GM19452 (cell line): ENCODE measurements at regions not wholly inside any gene's neighbourhood (a gene's known extent, or its start where the extent isn't known, plus 50 kb on each side); places are given as distances from the start of the nearest gene placed in this dataset.

ENCODE experiments used
- ATAC-seq: cut with Tn5 transposase; IDR thresholded peaks from one replicate; pipeline ENCODE4 v1.9.1; 2021; ENCODE audit not compliant: unreplicated experiment

DNA sequence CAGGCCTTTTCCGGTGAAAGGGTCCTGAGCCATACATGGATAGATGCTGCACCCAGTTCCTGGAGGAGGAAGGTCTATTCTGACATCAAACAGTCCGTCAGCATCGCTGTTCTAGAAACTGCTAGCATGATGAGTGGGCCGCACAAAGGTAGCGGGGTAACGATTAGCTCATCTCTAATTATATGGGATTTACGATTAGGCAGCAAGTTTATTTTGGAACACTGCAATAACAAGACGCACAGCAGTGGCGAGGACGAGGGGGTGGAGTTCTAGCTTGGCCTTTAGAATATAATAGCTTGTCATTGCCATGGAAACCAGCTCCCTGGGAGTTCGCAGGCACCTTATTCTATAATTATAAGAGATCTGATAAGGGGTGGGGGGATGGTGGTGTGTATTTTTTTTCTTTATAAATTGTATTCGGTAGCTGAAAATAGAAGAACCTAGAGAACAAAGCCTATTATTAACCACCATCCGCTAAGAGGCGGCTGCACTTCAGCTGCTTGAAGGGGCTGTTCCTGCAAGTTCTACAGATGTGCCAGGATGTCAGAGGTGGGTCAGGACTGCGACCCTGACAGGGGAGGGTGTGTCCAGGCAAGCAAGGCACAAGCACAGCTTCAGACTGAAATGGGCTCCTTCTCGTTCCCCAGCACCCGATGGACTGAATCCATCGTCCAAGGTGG, 311.0 kb downstream of the AGTPBP1 start:
- ATAC-seq = no peak

DNA sequence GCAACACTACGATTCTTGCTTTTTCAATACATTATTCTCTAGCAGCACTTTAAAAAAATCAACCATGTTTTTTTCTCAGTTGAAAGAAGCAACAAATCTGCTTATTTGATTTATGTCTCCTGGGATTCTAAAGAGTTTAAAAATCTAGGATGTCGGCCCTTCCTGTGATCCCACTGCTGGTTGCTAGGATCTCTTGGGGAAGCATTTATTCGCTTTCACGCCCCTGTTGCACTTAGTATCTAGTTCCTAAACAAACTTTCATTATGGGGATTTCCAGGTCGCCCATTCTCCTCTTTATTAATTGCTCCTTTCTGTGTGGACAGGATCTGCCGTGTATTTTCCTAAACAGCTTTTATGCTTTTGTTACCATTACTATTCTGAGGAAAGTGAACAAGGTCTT, 313.5 kb downstream of the AGTPBP1 start:
- no peak for ATAC-seq

DNA sequence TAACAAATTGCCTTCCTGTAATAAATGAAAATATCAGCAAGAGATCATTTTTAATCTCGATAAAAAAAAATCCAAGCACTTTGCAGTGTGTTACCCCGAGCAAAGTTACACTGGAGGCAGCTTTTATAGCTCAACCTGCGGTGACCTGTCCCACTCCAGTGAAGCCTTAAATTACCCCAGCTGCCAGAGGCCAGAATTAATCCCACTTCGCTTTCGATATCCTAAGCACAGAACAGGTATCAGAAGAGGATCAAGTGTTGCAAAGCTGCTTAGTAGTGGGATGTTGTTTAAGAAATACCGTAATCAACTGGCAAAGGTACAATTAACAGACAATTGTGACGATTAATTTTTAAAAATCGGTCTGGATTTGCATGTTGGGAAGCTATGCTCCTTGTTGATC, 314.0 kb downstream of the AGTPBP1 start:
- ATAC-seq = no peak

DNA sequence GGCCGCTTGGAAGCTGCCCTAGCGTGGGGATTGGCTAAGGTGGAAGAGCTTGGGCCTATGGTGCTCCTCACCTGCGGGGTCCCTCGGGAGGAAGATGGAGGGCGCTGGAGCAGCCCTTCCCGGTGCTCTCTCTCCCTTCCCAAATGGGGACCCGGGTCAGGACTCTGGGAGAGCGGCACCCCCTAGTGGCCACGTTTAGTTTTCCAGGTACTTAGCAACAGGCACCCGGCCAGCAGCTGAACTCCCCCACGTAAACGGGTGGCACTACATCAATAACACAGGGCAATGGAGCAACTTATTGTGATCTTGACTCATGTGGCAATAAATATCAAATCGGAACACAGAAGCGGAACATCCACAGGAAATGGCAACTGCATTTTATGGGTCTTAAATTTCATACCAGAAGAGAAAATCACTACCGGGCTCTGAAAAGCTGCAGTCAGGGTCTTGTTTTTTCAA, 316.6 kb downstream of the AGTPBP1 start:
- ATAC-seq = no peak

DNA sequence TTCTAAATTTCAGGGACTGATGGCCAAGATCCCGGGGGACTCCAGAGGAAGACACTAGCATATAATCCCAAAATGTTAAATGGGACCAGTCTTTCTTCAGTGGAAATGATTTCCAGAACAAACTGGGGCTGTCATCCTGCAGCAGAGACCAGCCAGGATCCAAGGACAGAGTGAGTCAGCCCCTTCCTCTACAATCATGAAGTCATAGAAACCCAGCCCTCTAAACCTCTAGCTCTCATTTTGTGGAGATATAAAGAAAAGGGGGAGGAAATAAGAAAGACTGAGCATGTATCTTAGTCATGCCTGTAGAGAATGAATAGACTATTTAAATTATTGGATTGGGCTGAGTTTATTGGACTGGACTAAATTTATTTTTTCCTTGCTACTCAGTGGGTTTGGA, 318.3 kb downstream of the AGTPBP1 start:
- no peak for ATAC-seq

DNA sequence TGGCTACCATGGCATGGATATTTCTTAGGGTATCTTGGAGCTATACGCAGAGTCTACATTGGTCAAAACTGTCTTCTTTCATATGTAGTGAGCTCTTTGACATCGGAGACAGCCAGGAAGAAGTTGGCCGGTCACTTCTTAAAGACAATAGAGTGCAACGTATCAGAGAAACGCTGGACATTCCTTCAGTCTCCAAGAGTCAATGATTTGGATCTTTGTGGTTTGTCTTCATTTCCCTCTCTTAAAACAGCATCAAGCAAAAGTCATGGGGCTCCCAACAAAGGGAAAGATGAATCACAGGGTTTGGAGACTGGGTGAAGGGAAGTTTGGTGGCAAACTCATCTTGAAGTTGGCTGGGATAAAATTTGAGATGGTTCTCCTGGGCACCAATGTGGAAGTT, 320.1 kb downstream of the AGTPBP1 start:
- no peak for ATAC-seq

DNA sequence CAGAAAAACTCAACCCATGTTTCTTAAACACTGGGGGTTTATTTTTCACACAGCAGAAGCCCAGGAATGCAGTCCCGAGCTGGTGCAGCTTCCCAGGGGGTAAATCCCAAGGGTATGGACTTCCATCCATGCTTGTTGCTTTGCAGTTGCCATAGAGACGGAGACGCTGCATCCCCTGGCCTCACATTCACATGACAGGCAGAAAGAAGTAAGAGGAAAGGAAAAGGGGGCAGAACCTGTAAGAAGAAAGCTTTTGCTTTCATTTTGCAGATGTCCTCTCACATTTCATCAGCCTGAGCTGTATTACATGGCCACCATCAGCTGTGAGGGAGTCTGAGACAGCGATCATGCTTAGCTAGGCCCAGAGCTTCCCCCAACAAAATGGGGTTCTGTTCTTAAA, 321.0 kb downstream of the AGTPBP1 start:
- ATAC-seq = no peak

DNA sequence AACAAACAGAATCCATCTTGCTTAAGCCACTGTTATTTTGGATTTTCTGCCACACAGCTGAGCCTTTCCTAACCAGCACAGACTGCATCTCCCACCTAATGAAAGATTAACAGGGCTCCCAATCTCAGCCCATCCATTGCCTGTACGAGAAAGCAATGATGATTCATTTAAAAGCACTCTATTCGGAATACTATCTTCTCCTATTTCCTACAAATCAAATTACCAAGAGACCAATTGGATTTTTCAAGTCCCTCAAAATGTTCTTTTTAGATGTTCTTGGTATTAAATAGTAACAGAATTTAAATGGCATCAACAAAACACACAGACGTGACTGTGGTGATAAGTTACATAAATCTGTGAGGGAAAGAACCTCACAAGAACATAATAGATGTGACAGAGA, 324.1 kb downstream of the AGTPBP1 start:
- no peak for ATAC-seq

DNA sequence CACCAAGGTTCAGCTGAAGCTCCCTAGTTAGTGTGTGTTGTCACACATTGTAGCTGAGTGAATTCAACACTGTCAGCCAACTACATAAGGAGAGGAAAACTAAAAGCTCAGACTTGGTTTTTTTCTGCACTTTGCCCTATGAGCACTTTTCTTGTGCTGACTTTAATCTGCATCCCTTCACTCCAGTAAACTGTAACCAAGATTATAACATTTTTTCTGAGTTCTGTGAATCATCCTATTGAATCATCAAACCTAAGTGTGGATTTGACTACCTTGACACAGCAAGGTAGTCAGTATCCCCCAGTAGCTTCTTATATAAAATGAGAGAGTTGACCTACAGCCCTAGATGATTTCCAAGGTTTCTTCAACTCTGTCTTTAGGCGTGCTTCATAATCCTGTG, 325.0 kb downstream of the AGTPBP1 start:
- no peak for ATAC-seq

DNA sequence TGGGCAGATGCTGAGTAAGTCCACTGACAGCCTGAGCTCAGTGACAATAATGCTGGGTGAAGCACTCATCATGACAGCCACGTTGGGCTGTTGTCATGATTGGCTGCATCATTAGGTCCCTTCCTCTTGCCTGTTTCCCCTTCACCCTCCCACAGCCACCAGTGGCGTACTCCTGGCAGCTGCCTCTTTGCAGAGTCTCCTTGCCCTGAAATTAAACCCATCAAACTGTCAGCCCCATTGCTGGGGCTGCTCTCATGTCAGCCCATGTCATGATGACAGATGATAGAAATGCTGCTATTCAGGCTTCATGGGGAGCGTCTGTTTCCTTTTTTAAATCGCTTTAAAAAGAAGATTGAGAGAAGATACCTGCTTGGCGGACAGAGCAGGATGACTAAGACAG, 327.4 kb downstream of the AGTPBP1 start:
- ATAC-seq = no peak

DNA sequence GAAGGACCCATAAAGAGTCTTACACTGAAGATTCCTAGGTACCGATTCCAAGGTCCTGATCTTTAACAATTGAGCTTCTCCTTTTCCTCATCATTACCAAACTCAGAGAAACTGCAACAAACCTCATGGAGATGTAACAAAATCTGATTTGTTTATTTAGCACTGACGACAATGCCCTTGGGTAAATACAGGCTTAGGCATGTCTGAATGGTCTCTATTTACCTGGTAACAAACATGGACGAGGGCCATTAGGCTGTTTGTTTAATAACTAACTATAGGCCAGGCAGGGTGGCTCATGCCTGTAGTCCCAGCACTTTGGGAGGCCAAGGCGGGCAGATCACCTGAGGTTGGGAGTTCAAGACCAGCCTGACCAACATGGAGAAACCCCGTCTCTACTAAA, 333.3 kb downstream of the AGTPBP1 start:
- no peak for ATAC-seq

DNA sequence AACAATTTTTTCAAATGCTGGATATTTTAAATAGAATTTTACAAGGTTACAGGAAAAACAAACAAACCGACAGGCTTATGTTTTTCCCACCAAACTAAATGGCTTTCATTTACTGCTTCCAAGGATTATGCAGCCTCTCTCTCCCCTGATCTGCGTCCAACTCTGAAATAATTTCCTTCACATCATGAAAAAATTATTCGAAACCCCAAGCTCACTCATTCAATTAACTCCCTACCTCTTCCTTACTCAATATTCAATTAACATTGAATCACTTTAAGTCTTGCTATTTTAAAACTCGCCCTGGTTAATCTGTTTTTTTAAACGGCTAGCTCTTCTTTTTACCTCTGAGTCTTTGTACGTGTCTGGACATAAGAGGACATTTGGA, 336.2 kb downstream of the AGTPBP1 start:
- ATAC-seq = no peak

DNA sequence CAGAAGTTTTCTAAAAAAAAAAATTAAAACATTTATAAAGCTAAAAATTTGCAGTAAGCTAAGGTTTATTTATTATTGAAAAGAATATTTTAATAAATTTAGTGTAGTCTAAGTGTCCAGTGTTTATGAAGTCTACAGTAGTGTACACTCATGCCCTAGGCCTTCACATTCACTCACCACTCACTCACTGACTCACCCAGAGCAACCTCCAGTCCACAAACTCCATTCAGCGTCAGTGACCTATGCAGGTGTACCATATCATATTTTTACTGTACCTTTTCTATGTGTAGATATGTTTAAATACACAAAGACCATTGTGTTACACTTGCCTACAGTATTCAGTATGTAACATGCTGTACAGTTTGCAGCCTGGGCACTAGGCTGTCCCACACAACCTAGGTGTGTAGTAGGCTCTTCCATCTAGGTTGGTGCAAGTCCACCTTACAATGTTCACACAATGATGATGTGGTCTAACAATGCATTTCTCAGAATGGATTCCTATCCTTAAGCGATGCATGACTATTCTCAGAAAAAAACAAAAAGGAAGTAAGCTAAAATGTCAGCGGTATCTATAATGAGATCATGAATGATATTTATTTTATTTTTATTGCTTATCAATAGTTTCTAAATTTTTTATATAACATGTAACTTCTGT, 336.7 kb downstream of the AGTPBP1 start:
- ATAC-seq = no peak

DNA sequence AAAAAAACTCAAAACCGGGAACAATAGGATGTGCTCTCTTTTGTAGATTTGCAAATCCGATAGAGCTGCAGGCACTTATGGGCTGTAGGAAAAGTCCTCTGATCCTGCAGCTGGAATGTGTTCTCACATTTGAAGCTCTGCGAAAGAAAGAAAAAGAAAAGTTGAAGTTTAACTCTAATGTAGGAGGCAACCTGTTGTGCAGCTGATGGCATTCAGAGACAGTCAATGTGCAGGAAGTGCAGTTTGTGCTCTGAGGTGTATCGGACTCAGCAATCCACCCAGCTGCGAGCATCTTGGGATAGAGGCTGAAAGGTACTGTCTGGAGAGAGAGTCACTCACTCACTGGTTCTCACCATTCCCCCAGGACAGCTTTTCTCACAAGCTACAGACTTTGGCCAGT, 339.2 kb downstream of the AGTPBP1 start:
- ATAC-seq = no peak

DNA sequence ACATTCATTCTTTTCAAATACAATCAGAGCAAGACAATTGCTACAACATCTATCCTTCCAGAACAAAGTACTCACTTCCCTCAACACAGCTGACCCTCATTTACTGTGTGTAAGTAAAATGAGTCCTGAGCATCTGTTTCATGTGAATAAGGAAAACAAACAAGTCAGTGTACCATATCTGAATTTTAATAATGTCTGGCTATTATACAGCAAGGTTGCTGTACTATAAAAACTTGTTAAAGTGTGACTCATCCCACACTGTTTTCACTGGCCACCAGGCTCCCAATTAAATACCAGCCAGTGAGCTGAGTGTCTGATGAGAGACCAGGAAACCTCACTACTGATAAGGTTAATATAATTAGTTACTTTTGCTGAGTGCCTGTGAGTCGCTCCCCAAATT, 339.8 kb downstream of the AGTPBP1 start:
- no peak for ATAC-seq

DNA sequence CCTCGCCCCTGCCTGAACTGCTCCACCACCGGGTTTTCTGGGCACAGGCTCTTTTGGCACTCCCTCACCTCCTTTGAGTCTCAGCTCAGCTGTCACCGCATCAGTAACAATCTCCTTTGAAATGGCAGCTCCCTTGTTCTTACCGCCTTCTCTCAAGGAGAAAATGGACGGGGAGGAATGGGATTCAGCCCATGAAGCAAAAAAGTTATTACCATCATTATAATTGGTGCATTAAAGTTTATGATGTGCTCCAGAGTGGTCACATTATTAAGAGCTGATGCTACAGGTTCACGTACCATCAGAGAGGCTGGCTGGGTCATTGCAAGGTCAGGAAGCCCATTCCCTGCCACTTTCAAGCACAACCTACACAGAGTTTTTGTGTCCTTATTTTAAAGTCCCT, 344.7 kb downstream of the AGTPBP1 start:
- ATAC-seq = no peak

DNA sequence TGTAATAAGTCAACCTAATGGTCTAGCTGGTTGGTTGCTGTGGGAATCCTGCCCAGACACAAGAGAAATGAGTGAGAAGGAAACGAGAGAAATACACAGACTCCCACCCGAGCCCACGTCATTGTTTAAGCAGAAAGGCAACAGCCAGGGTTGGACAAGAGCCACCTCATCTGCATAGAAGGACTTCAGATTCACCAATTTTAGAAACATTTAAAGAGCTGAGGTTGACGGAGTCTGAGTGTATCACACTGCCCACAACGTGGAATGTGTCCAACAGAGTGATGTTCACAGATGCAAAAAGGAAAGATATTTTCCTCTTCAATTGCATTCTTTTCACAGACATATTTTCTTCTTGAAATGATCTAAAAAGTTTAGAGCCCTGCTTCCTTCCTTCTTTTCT, 349.5 kb downstream of the AGTPBP1 start:
- ATAC-seq = no peak

DNA sequence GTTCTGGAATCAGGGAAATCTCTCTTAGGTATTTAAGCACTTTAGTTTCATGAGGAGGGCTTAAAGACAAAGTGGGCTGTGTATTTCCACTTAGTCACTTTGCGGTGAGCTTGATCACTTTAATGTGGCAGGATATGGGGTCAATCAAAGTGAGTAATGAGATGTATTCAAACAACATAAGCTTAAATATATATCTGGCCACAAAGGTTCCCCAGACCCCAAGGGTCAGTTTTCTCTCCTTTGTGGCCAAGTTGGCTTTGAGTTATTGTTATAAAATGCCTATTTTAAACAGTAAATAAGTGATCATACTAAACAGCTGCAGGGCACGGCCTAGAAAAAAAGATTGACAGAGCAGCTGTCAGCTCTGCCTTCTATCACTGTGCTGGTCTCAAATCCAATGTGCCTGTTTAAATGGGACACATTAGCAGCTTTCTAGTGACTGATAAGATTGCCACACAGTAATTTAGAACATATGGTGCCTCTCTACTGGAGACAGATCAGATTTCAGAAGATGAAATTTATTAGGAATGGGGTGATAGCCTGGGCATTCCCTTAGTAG, 363.9 kb downstream of the AGTPBP1 start:
- no peak for ATAC-seq

DNA sequence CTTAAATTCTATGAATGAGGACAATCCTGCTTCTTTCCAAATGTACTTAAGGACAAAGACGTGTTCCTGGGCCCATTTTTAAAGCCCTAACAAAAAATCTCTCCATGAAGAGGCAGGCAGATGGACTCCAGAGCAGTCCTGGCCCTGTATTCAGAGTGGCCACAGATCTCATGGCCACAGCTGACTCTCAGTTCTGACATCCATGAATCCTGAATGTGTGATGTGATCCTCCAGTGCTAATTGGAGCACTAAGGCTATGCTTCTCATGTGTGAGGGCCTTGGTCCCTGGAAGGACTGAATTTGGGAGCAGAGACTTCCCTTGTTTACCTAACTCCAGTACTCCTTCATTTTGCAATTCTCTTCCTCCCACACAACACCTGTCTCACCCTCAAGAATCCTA, 373.0 kb downstream of the AGTPBP1 start:
- ATAC-seq = no peak

DNA sequence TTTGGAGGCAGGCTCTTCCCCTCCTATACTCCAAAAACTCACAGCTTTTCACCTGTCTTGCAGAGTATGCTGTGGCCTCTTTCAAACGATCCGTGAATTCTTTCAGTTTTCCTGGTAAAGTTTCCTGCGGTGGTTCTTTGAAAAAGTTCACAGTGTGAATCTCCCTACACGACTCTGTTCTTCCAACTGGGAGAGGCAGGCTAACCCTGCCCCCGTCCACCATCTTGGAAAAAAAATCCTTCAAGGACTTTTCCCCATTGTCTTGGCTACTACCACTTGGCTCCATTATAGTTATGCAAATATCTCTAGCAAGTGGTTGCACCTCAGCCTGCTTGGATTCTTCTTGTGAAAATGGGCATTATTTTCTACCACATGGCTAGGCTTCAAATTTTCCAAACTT, 382.6 kb downstream of the AGTPBP1 start:
- ATAC-seq = no peak

DNA sequence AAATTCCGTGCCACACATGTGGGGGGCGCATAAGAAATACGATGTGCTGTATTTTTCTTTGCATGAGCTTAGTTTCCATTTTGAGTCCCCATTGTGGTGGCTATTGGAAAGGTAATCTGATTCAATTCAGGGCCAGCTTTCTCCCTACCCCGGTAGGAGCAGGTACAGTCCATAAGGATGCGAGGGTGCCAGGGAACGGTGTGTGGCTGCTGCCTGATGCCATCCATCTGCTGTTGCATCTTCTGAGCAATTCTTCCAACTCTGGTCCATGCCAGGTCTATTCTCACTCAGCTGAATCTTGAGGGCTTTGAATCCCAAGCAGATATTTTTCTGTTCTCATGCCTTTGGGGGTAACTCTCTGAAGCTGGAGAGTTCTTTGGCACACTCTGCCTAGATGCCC, 392.7 kb downstream of the AGTPBP1 start:
- ATAC-seq = no peak

DNA sequence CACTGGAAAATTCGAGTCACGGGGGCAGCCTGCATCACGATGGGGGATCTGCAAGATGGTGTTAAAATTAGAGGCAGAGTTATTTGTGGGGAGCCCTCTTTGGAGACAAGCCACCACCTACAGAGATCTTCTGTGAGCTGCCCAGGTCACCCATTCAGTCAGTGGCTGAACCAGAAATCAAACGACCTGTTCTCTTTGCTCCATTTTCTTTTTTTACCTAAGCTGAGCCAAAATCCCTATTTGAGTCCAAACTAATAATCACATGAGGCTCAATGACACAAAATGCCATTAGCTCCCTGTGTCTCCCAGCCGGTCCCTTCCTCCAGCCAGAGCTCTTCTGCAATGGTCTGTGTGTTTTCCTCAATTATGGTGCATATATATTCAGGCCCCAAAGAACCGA, 394.2 kb downstream of the AGTPBP1 start:
- ATAC-seq = no peak

DNA sequence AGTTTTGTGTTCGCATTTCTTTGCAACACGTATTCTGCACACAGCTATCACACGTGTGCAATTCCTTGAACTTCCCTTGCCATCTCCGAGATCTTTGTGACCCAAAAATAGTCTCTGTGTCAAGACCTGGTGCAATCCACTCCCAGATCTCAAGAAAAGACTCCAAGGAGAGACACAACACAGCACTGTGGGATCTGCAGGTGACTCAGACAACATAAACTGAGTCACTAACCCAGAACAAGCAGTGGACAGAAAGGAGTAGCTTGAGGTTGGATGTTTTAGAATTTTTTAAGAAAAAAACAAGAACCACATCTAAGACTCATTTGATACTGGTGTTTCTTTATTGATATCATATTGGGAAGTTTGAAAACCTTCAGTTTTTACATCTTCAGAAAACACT, 396.9 kb downstream of the AGTPBP1 start:
- no peak for ATAC-seq
